Naive thymus-derived CD4-positive, alpha-beta T cell (primary cell): ENCODE measurements at regions not wholly inside any gene's neighbourhood (a gene's known extent, or its start where the extent isn't known, plus 50 kb on each side); places are given as distances from the start of the nearest gene placed in this dataset.

ENCODE experiments used
- ATAC-seq: fragments of 150-1000 bp; cut with Tn5 transposase; 2 replicates; pipeline ENCODE4 v1.10.0; 2021; ENCODE audit warnings: mild to moderate bottlenecking, moderate library complexity
- CTCF ChIA-PET: fragments of 350-600 bp; sonication (Branson Sonifier 250); formaldehyde crosslinking; loops from one replicate; lab custom pipeline; 2021; ENCODE audit warnings: antibody characterized with exemption; lab: Charles Lee
- POLR2A ChIA-PET: fragments of 350-600 bp; sonication (Branson Sonifier 250); formaldehyde crosslinking; loops from one replicate; lab custom pipeline; 2021; ENCODE audit warnings: antibody characterized with exemption, inconsistent platforms; lab: Charles Lee
- DNase-seq, 9 donors: peaks; one replicate each; pipeline versions ENCODE4 v3.0.0 to v3.0.0-alpha.2; 2020 to 2022; ENCODE audit warnings: mixed read lengths in 1 of 9
- H3K27ac ChIP-seq: one replicate; pipeline ENCODE4 v1.7.0; 2013; ENCODE audit warnings: mild to moderate bottlenecking, low read depth, low read length, moderate library complexity
- H3K27me3 ChIP-seq, 2 donors: one replicate each; pipeline ENCODE4 v1.7.0; 2013; ENCODE audit warnings: low read length in 2 of 2, mild to moderate bottlenecking in 2 of 2, moderate library complexity in 2 of 2; ENCODE audit not compliant: control insufficient read depth in 2 of 2, insufficient read depth in 2 of 2
- H3K36me3 ChIP-seq, 3 experiments: 1 replicate in 2 of 3; 2 replicates in 1 of 3; pipeline ENCODE4 v1.7.0; 2013; ENCODE audit warnings: low read length in 3 of 3, mild to moderate bottlenecking in 3 of 3, moderate library complexity in 1 of 3; ENCODE audit not compliant: insufficient read depth in 3 of 3, control insufficient read depth in 2 of 3
- H3K4me1 ChIP-seq, 2 donors: one replicate each; pipeline ENCODE4 v1.7.0; 2013; ENCODE audit warnings: low read length in 2 of 2, mild to moderate bottlenecking in 2 of 2, moderate library complexity in 1 of 2; ENCODE audit not compliant: control insufficient read depth in 2 of 2, insufficient read depth in 2 of 2
- H3K4me3 ChIP-seq: 2 replicates; pipeline ENCODE4 v1.7.0; 2013; ENCODE audit warnings: mild to moderate bottlenecking, low read length
- H3K9me3 ChIP-seq, 3 experiments: 1 replicate in 2 of 3; 2 replicates in 1 of 3; pipeline ENCODE4 v1.7.0; 2013; ENCODE audit warnings: low read length in 3 of 3; ENCODE audit not compliant: control insufficient read depth in 2 of 3
- H3K27ac Mint-ChIP-seq, 9 donors: one replicate each; pipeline ENCODE4 v1.8.0; 2020 to 2022; ENCODE audit warnings: mixed read lengths in 9 of 9, mild to moderate bottlenecking in 8 of 9, moderate library complexity in 5 of 9, inconsistent platforms in 2 of 9
- H3K27me3 Mint-ChIP-seq, 5 donors: one replicate each; pipeline ENCODE4 v1.8.0; 2021 to 2022; ENCODE audit warnings: mixed read lengths in 5 of 5, mild to moderate bottlenecking in 1 of 5
- H3K36me3 Mint-ChIP-seq, 5 donors: one replicate each; pipeline ENCODE4 v1.8.0; 2020 to 2022; ENCODE audit warnings: mixed read lengths in 5 of 5, mild to moderate bottlenecking in 3 of 5, inconsistent platforms in 1 of 5
- H3K4me1 Mint-ChIP-seq, 7 donors: one replicate each; pipeline ENCODE4 v1.8.0; 2020 to 2022; ENCODE audit warnings: mixed read lengths in 7 of 7, mild to moderate bottlenecking in 3 of 7, inconsistent platforms in 1 of 7
- H3K4me3 Mint-ChIP-seq, 10 donors: one replicate each; pipeline ENCODE4 v1.8.0; 2020 to 2022; ENCODE audit warnings: mild to moderate bottlenecking in 10 of 10, mixed read lengths in 10 of 10, moderate library complexity in 6 of 10, inconsistent platforms in 2 of 10
- H3K9me3 Mint-ChIP-seq, 11 donors: one replicate each; pipeline ENCODE4 v1.8.0; 2020 to 2022; ENCODE audit warnings: mixed read lengths in 11 of 11, mild to moderate bottlenecking in 4 of 11, inconsistent platforms in 1 of 11, moderate library complexity in 1 of 11
- intact Hi-C, 2 donors: fragments of 100-400 bp; cut with micrococcal nuclease; formaldehyde crosslinking; loops; one replicate each; pipeline ENCODE4 v1.15.1; 2023

DNA sequence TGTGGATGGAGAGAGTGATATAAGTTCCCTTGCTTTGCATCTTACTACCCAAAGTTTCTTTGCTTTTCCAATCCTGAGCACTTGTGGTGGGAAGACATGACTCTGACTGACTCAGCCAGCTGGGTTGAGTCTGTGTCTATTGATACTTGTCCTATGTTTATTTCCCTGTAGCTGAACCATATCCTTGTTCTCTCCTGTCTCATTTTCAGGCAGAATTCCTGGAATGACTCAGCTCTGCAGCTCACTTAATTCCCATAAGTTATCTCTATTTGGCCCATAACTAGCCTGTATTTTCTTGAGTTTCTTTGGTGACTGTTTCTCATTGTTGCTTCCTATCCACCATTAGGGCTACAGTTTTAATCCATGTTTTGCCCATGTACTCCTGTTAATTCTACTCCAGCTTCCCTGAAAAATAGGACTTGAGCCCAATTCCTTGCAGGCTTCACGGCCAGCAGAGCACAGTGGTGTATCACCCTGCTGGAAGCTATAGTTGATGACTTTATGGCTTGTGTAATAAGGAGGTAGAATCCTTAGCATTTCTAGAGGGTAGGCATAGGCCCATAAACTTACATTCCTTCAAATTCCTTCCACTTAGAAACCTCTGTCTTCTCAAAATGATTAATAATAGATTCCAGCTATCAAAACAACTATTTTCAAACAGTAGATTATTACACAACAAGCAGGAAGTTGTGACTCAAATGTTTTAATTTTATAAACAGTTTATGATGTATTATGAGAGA, 183.1 kb downstream of the TMTC3 start:
- Mint-ChIP-seq H3K4me3 (no peak overlapping the region), H3K36me3 (no peaks in the 10 kb centered on the region), H3K9me3 (peaks cover 0 to 3% (median 0%) of the 10 kb centered on the region in 11 donors), H3K27me3 (peaks cover 0 to 3% (median 0%) of the 10 kb centered on the region in 5 donors), H3K4me1 (no peaks in the 10 kb centered on the region), H3K27ac (no peak overlapping the region)
- H3K4me1 ChIP-seq: no peaks in the 10 kb centered on the region
- H3K4me3 ChIP-seq: no peak overlapping the region
- H3K36me3 ChIP-seq: no peaks in the 10 kb centered on the region
- intact Hi-C loops: no loop called here
- ChIA-PET POLR2A (no interaction called here), CTCF (no interaction called here)
- H3K27me3 ChIP-seq: peaks cover 0 to 6% of the 10 kb centered on the region in 2 donors
- DNase-seq (no peak), ATAC-seq (no peak)
- H3K9me3 ChIP-seq: no peaks in the 10 kb centered on the region
- no peak overlapping the region for H3K27ac ChIP-seq

GRCh38 chr12:88325816-88326189, 183.7 kb downstream of the TMTC3 start:
- Mint-ChIP-seq H3K27me3 (peaks cover 0 to 3% (median 0%) of the 10 kb centered on the region in 5 donors), H3K4me1 (no peaks in the 10 kb centered on the region), H3K27ac (no peak overlapping the region), H3K9me3 (peaks cover 0 to 3% (median 0%) of the 10 kb centered on the region in 11 donors), H3K4me3 (no peak overlapping the region), H3K36me3 (no peaks in the 10 kb centered on the region)
- POLR2A ChIA-PET: no interaction called here
- Histone ChIP-seq H3K36me3 (no peaks in the 10 kb centered on the region), H3K4me3 (no peak overlapping the region), H3K9me3 (no peaks in the 10 kb centered on the region), H3K27me3 (peaks cover 0 to 6% of the 10 kb centered on the region in 2 donors), H3K27ac (no peak overlapping the region), H3K4me1 (no peaks in the 10 kb centered on the region)
- intact Hi-C loops: no loop called here
- CTCF ChIA-PET: no interaction called here
- ATAC-seq: no peak
- no peak for DNase-seq

DNA sequence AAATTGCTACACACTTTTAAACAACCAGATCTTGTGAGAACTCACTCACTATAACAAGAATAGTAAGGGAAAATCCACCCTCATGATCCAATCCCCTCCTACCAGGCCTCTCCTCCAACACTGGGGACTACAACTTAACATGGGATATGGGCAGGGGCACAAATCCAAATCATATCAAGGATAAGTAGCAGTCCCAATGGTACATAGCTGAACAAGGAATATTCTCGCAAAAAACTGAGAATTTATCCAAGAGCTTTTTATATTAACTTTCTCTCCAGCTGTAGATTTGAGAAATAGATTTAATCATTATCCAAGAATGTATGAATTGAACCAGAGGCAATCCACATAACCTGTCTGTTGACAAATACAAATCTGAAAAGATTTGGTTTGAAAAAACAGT, 185.2 kb downstream of the TMTC3 start:
- Mint-ChIP-seq H3K4me1 (no peaks in the 10 kb centered on the region), H3K4me3 (no peak overlapping the region), H3K36me3 (no peaks in the 10 kb centered on the region), H3K27me3 (peaks cover 0 to 3% (median 0%) of the 10 kb centered on the region in 5 donors), H3K9me3 (peaks cover 0 to 3% (median 0%) of the 10 kb centered on the region in 11 donors), H3K27ac (no peak overlapping the region)
- POLR2A ChIA-PET: no interaction called here
- CTCF ChIA-PET: no interaction called here
- no peak overlapping the region for H3K27ac ChIP-seq
- ATAC-seq: no peak
- H3K4me3 ChIP-seq: no peak overlapping the region
- H3K9me3 ChIP-seq: no peaks in the 10 kb centered on the region
- no peak for DNase-seq
- no peaks in the 10 kb centered on the region for H3K36me3 ChIP-seq
- peaks cover 0 to 6% of the 10 kb centered on the region in 2 donors for H3K27me3 ChIP-seq
- H3K4me1 ChIP-seq: no peaks in the 10 kb centered on the region
- intact Hi-C loops: no loop called here

GRCh38 chr12:88328090-88328489, 186.0 kb downstream of the TMTC3 start:
- Mint-ChIP-seq H3K4me3 (no peak overlapping the region), H3K9me3 (peaks cover 0 to 3% (median 0%) of the 10 kb centered on the region in 11 donors), H3K36me3 (no peaks in the 10 kb centered on the region), H3K27ac (no peak overlapping the region), H3K27me3 (peaks cover 0 to 3% (median 0%) of the 10 kb centered on the region in 5 donors), H3K4me1 (no peaks in the 10 kb centered on the region)
- DNase-seq: no peak
- no peak overlapping the region for H3K27ac ChIP-seq
- no peaks in the 10 kb centered on the region for H3K9me3 ChIP-seq
- H3K36me3 ChIP-seq: no peaks in the 10 kb centered on the region
- ChIA-PET POLR2A (no interaction called here), CTCF (no interaction called here)
- H3K4me1 ChIP-seq: no peaks in the 10 kb centered on the region
- intact Hi-C loops: no loop called here
- ATAC-seq: no peak
- no peak overlapping the region for H3K4me3 ChIP-seq
- H3K27me3 ChIP-seq: peaks cover 0 to 6% of the 10 kb centered on the region in 2 donors

- CTCF ChIA-PET: no interaction called here
- intact Hi-C loops: no loop called here
- peaks cover 0 to 3% (median 0%) of the 10 kb centered on the region in 11 donors for H3K9me3 Mint-ChIP-seq
- no peak overlapping the region for H3K27ac Mint-ChIP-seq
- no peak overlapping the region for H3K27ac ChIP-seq
- peaks cover 0 to 6% of the 10 kb centered on the region in 2 donors for H3K27me3 ChIP-seq
- POLR2A ChIA-PET: no interaction called here
- DNase-seq (no peak), ATAC-seq (no peak)
- H3K4me3 ChIP-seq: no peak overlapping the region
- H3K4me3 Mint-ChIP-seq: no peak overlapping the region
- H3K9me3 ChIP-seq: no peaks in the 10 kb centered on the region
- no peaks in the 10 kb centered on the region for H3K36me3 ChIP-seq
- no peaks in the 10 kb centered on the region for H3K36me3 Mint-ChIP-seq
- no peaks in the 10 kb centered on the region for H3K4me1 ChIP-seq
- H3K4me1 Mint-ChIP-seq: no peaks in the 10 kb centered on the region
- H3K27me3 Mint-ChIP-seq: peaks cover 0 to 2% (median 0%) of the 10 kb centered on the region in 5 donors
Observed at GRCh38 chr12:88329833-88330232, 187.7 kb downstream of the TMTC3 start.

GRCh38 chr12:88334271-88334670, 192.2 kb downstream of the TMTC3 start:
- Mint-ChIP-seq H3K27me3 (no peaks in the 10 kb centered on the region), H3K36me3 (no peaks in the 10 kb centered on the region), H3K9me3 (peaks cover 0 to 4% (median 0%) of the 10 kb centered on the region in 11 donors), H3K27ac (no peak overlapping the region), H3K4me3 (no peak overlapping the region), H3K4me1 (no peaks in the 10 kb centered on the region)
- ChIA-PET POLR2A (no interaction called here), CTCF (no interaction called here)
- no peaks in the 10 kb centered on the region for H3K9me3 ChIP-seq
- intact Hi-C loops: no loop called here
- H3K4me1 ChIP-seq: no peaks in the 10 kb centered on the region
- H3K27me3 ChIP-seq: no peaks in the 10 kb centered on the region
- no peak for DNase-seq
- no peak for ATAC-seq
- no peak overlapping the region for H3K4me3 ChIP-seq
- H3K36me3 ChIP-seq: no peaks in the 10 kb centered on the region
- H3K27ac ChIP-seq: no peak overlapping the region

DNA sequence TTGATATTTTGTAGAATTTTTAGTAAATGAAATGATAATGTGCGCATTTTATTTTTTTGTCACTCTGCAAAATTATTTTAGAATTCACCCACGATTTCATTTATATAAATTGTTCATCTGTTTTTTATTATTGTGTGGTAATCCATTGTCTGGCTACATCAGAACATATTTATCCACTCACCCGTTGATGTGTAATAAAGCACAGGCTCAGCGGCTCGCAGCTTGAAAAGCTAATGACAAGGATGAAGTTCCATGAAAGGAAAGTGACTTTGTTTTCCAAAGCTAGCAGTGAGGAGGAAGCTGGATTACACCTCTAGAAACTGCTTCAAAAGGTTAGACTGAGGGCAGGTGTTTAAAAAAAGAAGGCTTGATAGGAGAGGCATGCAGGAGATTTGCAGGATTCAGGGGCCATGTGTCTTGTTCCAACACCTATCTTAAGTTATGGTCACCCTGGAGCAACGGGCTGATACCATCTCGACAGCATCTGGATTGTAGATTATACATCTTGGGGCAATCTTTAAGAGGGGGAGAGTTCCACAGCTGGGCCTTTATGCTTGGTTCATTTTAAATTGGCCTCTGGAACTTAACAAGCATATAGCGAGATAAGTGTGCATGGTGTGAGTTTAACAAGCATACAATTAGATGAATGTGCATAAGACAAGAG, 194.1 kb downstream of the TMTC3 start:
- H3K27me3 ChIP-seq: no peaks in the 10 kb centered on the region
- POLR2A ChIA-PET: no interaction called here
- no peaks in the 10 kb centered on the region for H3K9me3 ChIP-seq
- H3K4me3 ChIP-seq: no peak overlapping the region
- ATAC-seq (no peak), DNase-seq (no peak)
- H3K27me3 Mint-ChIP-seq: no peaks in the 10 kb centered on the region
- H3K4me1 ChIP-seq: no peaks in the 10 kb centered on the region
- H3K36me3 Mint-ChIP-seq: no peaks in the 10 kb centered on the region
- intact Hi-C loops: no loop called here
- H3K9me3 Mint-ChIP-seq: peaks cover 0 to 5% (median 0%) of the 10 kb centered on the region in 11 donors
- no peak overlapping the region for H3K27ac Mint-ChIP-seq
- CTCF ChIA-PET: no interaction called here
- no peaks in the 10 kb centered on the region for H3K36me3 ChIP-seq
- H3K27ac ChIP-seq: no peak overlapping the region
- no peaks in the 10 kb centered on the region for H3K4me1 Mint-ChIP-seq
- no peak overlapping the region for H3K4me3 Mint-ChIP-seq
